HG02938 (cell line): ENCODE measurements at regions not wholly inside any gene's neighbourhood (a gene's known extent, or its start where the extent isn't known, plus 50 kb on each side); places are given as distances from the start of the nearest gene placed in this dataset.
"Not testable (repeated sequence)": the region's sequence is repeated elsewhere in the genome, so short reads cannot be mapped to it uniquely, and the experiment has no call there.

ENCODE experiments used
- ATAC-seq: cut with Tn5 transposase; IDR thresholded peaks from one replicate; pipeline ENCODE4 v1.9.1; 2021; ENCODE audit warnings: mild to moderate bottlenecking, moderate library complexity; ENCODE audit not compliant: unreplicated experiment

GRCh38 chr15:79492065-79492464, 59.9 kb downstream of the MINAR1 start:
- no peak for ATAC-seq

DNA sequence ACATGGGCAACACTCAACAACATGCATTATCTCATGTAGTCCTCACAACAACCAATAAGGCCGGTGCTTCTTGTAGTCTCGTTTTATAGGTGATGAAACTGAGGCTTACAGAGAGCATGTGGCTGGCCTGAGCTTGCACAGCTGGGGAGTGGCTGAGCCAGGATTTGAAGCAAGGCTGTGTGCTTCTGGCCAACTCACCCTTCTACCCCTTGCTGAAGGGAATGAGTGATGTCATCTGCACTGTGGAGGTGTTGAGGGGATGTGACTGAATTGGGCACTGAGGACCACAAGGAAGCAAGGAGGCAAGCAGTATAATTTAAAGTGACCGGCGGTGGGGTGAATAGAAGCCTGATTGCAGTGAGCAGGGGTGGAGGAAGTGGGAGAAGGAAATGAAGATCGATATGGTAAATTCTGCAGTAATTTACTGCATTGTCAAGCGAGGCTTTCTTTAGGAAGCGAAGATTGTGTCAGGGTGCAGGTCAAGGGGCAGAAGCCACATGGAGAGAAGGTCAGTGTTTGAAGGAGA, 62.3 kb downstream of the MINAR1 start:
- no peak for ATAC-seq

DNA sequence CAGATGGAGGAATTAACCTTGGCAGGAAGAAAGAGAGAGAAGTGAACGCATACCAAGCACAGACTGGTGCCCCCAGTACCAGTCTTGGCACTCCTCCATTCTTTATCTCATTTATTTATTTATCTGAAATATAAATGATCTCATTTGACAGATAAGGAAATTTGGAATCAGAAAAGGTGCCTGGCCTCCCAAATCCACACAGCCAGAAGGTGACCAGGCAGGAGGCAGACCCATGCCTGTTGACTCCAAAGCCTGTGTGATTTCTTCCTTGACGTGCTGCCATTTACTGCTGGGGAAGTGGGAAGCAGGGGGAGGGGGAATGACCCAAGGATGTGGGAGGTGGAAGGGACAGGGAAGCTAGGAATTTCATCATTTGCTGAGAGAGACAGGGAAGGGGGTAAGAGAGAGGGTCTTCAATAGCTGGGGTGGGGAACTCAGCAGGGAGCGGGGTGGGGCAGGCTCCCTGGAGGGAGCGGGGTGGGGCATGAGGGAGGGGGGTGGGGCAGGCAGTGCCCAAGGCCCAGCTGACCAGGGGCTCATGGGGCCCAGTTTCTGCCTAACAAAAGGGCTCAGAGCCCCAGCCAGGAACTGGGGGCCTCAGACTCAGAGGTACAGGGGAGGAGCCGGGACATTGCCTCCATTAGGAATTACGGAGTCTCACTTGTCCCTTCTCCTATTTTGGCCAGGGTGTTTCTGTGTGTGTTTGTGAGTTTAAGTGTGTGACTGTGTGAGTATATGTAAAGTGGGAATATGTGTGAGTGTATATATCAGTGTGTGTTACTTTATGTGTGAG, 63.0 kb downstream of the MINAR1 start:
- ATAC-seq = no peak

DNA sequence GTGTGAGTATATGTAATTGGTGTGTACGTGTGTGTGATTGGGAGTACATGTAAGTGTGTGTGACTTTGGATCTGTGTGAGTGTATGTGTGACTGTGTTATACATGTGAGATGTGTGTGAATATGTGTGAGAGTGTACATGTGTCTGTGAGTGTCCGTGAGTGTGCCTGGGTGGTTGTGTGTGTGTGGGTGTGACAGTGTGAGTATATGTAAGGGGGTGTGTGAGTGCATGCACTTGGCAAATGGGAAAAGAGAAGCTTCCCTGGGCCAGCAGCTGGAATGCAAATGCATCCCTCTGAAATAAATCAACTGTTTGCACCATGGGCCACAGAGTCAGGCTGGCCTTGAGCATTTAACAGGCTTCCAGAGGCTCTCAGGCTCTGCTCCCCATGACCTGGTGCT, 63.6 kb downstream of the MINAR1 start:
- ATAC-seq = no peak

- ATAC-seq = no peak
Measured at GRCh38 chr15:79496838-79497237, 64.7 kb downstream of the MINAR1 start.

DNA sequence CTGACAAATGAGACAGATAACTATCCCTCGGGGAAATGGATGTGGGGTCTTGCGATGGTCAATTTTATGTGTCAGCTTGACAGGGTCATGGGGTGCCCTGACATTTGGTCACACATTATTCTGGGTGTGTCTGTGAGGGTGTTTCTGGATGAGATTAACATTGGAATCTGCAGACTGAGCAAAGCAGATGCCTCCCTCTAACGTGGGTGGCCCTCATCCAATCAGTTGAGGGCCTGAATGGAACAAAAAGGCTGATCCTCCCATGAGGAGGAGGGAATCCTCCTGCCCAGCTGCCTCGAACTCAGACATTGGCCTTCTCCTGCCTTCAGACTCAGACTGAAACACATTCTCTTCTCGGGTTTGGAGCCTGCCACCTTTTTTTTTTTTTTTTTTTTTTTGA, 69.0 kb downstream of the MINAR1 start:
- no peak for ATAC-seq

DNA sequence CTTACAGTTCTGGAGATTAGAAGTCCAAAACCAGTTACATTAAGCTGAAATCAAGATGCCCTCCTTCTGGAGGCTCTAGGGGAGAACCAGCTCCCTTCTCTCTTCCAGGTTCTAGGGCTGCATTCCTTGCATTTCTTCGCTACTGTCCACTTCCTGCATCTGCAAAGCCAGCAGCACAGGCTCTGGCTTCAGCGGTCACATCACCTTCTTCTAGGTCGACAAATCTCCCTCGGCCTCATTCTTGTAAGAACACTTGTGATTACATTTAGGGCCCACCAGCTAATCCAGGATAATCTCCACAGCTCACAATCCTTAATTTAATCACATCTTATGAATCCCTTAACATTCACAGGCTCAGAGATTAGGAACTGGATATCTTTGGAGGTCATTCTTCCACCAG, 73.8 kb downstream of the MINAR1 start:
- no peak for ATAC-seq

- ATAC-seq = not testable (repeated sequence)
Measured at GRCh38 chr15:79512844-79513243, 80.7 kb downstream of the MINAR1 start.

- ATAC-seq = no peak
Measured at GRCh38 chr15:79513417-79513816, 81.3 kb downstream of the MINAR1 start.

DNA sequence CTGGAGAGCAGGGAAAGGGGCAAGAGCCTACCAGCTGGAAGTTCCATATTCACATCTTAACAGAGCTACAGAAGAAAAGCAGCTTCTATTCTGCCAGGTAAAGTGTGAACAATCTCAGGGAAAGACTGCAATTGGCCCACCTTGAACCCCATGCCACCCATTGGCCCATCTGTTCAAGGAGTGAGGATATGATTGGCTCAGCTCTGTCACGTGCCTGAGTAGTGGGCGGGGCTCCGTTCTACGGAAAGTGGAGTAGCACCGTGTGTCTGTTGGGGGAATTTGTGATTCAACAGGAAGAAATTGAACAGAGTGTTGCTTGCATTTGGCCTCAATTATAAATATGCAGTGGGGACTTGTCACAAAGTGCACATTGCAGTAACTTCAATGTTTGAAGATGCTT, 81.8 kb downstream of the MINAR1 start:
- ATAC-seq = no peak

GRCh38 chr15:79515300-79516027, 83.3 kb downstream of the MINAR1 start:
- ATAC-seq = no peak

GRCh38 chr15:79516155-79516554, 84.0 kb downstream of the MINAR1 start:
- ATAC-seq = no peak

GRCh38 chr15:79516646-79517045, 84.5 kb downstream of the MINAR1 start:
- no peak for ATAC-seq

DNA sequence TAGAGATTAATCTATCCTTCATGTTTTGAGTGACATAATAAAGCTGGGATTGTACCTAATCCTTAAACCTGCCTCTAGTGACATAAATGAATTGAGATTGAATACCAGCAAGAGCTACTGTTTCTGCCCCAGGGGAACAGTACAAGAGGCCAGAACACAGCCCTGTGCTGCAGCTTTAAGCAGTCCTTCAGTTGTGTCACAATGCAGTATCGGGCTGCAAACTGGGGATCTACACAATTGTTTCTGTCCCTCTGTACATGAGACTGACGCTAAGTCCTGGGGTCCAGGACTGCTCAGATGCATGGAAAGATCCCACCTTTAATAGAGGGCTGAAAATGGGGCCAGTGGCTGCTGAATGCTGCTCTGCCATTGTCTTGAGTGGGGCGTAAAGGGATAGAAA, 87.5 kb downstream of the MINAR1 start:
- ATAC-seq = no peak

GRCh38 chr15:79520654-79521053, 88.5 kb downstream of the MINAR1 start:
- no peak for ATAC-seq

- no peak for ATAC-seq
Measured at GRCh38 chr15:79522656-79523055, 90.5 kb downstream of the MINAR1 start.

GRCh38 chr15:79523266-79523665, 91.1 kb downstream of the MINAR1 start:
- no peak for ATAC-seq

DNA sequence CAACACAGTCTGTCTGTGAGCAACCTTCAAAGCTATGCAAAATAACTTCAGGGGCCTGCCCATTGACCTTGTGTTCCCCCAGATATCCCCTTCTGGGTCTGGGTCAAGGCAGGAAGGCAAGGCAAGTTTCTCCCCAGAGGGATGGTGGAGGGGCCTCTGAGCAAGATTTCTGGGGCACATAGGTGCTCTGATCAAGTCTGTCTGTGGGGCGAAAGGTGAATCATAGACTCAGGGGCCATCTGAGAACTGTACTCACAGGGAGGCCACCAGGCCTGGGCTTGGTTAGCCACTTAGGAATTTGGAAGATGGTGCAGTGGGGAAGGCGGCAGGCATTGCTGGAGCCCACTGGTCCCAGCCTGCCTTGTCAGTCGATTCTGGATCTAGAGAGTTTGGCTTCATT, 92.4 kb downstream of the MINAR1 start:
- ATAC-seq = no peak

DNA sequence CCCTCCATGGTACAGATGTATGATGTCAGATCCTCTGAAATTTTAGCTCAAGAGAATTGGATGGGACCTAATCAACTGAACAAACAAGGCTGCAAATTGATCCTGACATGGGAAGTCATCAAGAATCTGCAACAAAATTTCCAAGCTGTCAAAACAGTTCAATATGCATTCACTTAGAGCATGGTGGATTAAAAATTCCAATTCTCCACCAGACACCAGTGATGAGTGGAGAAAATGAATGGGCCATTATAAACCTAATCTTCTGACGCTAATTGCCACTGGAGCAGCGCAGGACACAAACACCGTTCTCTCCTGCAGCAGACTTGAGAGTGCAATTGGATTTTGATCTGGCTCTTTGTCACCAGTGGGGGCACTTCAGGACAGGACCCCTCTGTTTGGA, 94.2 kb downstream of the MINAR1 start:
- ATAC-seq = no peak

DNA sequence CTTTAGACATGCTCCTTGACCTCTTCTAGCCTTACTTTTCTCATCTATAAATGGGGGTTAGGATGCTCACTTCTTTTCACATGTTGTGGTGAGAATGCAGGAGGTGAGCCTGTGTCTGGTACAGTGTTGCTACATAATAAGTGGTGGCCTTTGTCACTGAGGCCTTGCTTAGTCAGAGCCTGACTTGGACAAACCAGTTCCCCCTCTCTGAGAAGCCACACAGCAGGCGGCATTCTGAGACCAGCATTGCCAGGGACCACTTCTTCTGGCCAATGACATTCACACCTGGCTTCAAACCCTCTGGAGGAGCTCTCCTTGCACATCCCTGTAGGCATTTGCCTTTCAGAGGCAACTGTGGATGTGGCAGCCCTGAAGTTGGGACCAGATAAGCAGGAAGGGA, 95.7 kb downstream of the MINAR1 start:
- ATAC-seq = no peak

DNA sequence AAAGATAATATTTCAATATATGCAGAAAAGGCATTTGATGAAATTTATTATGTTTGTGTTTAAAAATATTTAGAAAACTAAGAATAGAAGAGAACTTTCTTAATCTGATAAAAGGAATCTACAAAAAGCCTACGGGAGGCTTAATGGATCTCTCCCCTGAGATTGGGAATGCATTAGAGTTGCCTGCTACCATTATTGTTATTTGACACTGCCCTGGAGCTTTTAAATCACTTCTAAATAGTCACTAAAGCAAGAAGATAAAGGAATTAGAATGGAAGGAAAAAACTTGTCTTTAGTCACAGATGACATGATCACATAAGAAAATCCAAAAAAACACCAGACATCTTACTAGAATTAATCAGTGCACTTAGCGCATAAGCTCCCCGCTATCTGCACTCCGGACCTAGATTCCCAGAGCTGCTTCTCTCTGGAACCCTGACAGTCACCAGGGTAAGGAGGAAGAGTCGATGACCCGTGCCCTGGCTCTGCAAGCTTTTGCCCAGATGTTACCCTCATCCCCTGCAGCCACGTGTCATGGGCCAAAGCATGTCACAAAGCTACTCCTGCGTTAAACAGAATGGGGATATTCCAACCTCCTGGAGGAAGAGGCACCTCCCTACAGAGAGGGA, 97.1 kb downstream of the MINAR1 start:
- no peak for ATAC-seq

DNA sequence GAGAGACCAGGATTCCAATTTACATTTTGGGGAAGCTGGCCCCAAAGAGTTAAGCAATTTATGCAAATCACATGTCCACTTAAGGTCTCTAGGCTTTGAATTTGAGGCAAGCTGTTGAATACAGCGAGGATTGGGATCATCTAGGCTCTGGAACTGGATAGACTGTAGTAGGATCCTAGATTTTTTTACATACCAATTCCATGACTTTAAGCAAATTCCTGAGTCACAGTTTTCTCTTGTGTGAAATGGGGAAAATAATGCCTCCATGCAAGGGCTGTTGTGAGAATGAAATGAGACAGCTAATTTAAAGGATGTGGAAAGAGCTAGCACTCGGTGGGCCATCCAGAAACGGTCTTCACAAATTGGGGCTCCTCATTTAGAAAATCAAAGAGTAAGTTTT, 103.4 kb downstream of the MINAR1 start:
- no peak for ATAC-seq
